AG04449 (cell line): ENCODE measurements at regions not wholly inside any gene's neighbourhood (a gene's known extent, or its start where the extent isn't known, plus 50 kb on each side); places are given as distances from the start of the nearest gene placed in this dataset.
A peak's percentile ranks its signal among the peaks of the same experiment; 100 is the strongest.

Experiments used
- CTCF ChIA-PET: fragments of 350-600 bp; formaldehyde crosslinking; extraction: SDS; loops from one replicate; lab custom pipeline; 2021; ENCODE audit warnings: antibody characterized with exemption; lab: Yijun Ruan, JAX
- POLR2A ChIA-PET: fragments of 400-600, 350-600 bp; formaldehyde crosslinking; extraction: SDS; loops from one replicate; lab custom pipeline; 2020; ENCODE audit warnings: antibody characterized with exemption, inconsistent platforms; lab: Yijun Ruan, JAX
- DNase-seq: peaks from one replicate; pipeline ENCODE4 v3.0.0-alpha.2; 2010; ENCODE audit warnings: low read depth, low spot score
- H3K4me3 ChIP-seq: 2 replicates; pipeline ENCODE4 v1.5.1; 2011; ENCODE audit warnings: low read depth, mild to moderate bottlenecking, control low read depth, low read length
- CTCF ChIP-seq: IDR thresholded peaks from one replicate; pipeline ENCODE4 v1.5.1; 2011; ENCODE audit warnings: mild to moderate bottlenecking, moderate library complexity, low read length, control low read depth, inconsistent platforms; ENCODE audit not compliant: insufficient read depth; ENCODE audit errors: missing control alignments

- H3K4me3 ChIP-seq, result no peak overlapping the region
- DNase-seq, result no peak
- peak; percentile 77 for TF ChIP-seq CTCF
- ChIA-PET POLR2A (no interaction called here), CTCF (interaction anchor here (0.7 to 6.5 kb wide), 56 partner anchors 9 to 895 kb away, joined by 3 to 236 read pairs (median 4); partner anchors contain the start of genes ARHGAP5, DTD2 and HEATR5A)
Observed at GRCh38 chr14:32254952-32255679, 52.0 kb upstream of the RNU6-8 start.

GRCh38 chr14:32255789-32256188 is 52.7 kb upstream of the RNU6-8 start:
- POLR2A ChIA-PET, result no interaction called here
- H3K4me3 ChIP-seq, result no peak overlapping the region
- no peak for TF ChIP-seq CTCF
- CTCF ChIA-PET, result interaction anchor here (1.0 kb wide), 2 partner anchors 182 to 214 kb away, joined by 6 read pairs; no protein-coding TSS in a partner anchor
- no peak for DNase-seq

GRCh38 chr14:32256576-32256975 is 53.5 kb upstream of the RNU6-8 start:
- POLR2A ChIA-PET, result no interaction called here
- CTCF ChIA-PET, result interaction anchor here (0.6 to 3.9 kb wide), 4 partner anchors 183 to 494 kb away, joined by 3 to 29 read pairs (median 6); no protein-coding TSS in a partner anchor

GRCh38 chr14:32258336-32258993 is 55.4 kb upstream of the RNU6-8 start:
- TF ChIP-seq CTCF, result no peak
- POLR2A ChIA-PET, result no interaction called here
- DNase-seq, result no peak
- CTCF ChIA-PET, result interaction anchor here (0.8 to 3.9 kb wide), 14 partner anchors 9 to 332 kb away, joined by 3 to 41 read pairs (median 4); partner anchors contain the start of gene ARHGAP5
- H3K4me3 ChIP-seq, result no peak overlapping the region

More at GRCh38 chr14:32256576-32256975, 53.5 kb upstream of the RNU6-8 start:
- no peak overlapping the region for H3K4me3 ChIP-seq
- no peak for DNase-seq
- no peak for TF ChIP-seq CTCF

GRCh38 chr14:32259368-32260013 is 56.4 kb upstream of the RNU6-8 start:
- no peak overlapping the region for H3K4me3 ChIP-seq
- ChIA-PET CTCF (interaction anchor here (1.0 to 3.9 kb wide), 9 partner anchors 10 to 749 kb away, joined by 3 to 41 read pairs (median 11); no protein-coding TSS in a partner anchor), POLR2A (no interaction called here)
- no peak for DNase-seq
- no peak for TF ChIP-seq CTCF
